ENCODE measurements at regions not wholly inside any gene's neighbourhood (a gene's known extent, or its start where the extent isn't known, plus 50 kb on each side); places are given as distances from the start of the nearest gene placed in this dataset.

DNA sequence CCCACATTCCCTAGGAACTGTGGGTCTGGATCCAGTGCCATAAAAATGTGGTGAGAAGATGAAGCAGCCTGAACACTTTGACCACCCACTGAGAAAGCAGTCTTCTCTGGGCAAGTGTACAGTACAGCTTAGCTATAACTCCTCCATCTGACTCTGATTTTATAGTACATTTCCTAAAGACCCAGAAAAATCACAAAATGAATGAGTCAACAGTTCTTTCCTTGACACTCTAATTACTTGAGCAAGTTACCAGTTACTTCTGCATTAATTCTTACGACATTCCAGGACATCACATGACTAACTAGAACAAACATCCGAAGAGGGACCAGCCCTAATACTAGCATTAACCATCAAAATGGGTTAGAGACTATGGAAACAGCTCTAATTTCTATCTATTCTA lies 148.1 kb upstream of the PEX5L start:
- DNase-seq (ENCODE audit: low read depth in 3 of 3, low spot score in 2 of 3) = no peak

GRCh38 chr3:180185650-180186049 lies 148.9 kb upstream of the PEX5L start:
- DNase-seq (ENCODE audit: low read depth in 3 of 3, low spot score in 2 of 3) = no peak

DNA sequence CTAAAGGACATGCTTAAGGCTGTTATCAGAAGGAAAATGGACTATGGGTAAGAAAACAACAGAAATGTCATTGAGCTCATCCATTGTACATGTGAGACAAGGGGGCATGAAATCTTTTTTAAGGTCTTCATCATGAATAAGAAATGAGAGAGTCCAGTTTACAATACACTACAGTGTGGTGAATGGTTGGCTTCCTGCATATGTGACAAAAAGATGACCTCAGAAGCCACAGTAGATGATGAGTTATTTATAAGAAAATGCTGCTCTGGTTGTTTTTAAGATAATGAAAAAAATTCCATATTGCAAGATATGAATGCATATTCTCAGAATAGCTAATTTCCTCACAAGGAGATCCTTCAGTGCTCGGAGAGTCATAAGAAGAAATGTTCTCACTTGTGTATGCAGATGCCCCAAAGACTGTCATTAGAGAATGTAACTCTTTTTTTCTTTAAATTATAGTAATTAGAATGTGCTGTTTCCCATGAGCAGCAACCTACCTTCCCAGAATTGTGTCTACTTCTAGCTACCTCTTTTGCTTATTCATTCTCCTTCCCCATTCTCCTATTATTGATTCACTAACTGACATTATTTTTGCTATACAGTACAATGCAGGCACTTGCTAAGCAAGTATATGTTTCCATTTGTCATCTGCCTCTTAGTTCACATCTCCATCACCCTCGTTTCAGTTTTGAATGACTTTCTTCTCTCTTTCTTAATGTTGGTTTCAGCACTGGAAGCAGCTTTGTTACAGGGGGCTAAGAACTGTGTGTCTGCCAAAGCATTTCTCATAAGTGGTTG lies 152.0 kb upstream of the PEX5L start:
- DNase-seq (ENCODE audit: low read depth in 3 of 3, low spot score in 2 of 3) = no peak

GRCh38 chr3:180189310-180189648 lies 152.5 kb upstream of the PEX5L start:
- DNase-seq (ENCODE audit: low read depth in 3 of 3, low spot score in 2 of 3) = no peak

DNA sequence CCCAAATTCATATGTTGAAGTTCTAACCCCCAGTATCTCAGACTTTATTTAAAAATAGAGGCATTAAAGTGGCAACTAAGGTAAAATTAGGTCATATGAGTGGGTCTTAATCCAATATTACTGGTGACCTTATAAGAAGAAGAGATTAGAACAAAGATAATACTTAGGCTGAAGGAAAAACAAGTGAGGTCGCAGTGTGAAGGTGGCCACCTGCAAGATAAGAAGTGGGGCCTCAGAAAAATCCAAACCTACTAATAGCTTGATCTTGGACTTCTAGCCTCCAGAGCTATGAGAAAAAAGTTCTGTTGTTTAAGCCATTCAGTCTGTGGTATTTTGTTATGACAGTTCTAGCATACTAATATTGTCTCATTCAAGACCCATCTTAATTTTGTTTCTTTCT lies 159.9 kb upstream of the PEX5L start:
- no peak for DNase-seq (ENCODE audit: low read depth in 3 of 3, low spot score in 2 of 3)

DNA sequence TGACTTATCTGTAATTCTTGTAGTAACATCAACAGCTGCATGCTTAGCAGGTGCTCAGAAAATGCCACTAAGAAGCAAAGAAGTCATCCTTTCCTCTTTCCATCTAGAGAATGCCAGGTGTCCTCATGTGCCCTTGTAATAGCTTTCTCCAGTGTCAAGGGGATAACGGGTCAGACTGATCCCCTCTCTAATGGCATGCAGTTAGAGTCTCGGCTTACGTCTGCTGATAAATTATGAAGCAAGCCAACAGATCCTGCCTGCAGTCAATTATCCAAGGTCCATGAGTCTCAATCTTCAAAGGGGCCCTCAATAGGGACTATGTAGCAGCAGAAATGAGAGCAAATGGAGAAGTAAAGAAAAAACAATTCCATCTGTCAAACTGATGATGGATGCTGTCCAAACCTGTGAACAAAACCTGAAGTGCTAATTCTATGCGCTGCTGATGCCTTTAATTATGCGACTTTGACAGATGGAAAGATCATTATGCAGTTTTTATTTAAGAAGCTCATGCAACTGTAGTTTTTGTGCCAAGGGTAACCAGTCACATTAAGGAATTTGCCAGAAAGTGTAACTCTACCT lies 162.8 kb upstream of the PEX5L start:
- DNase-seq (ENCODE audit: low read depth in 3 of 3, low spot score in 2 of 3) = peak in 1 of 3 donors; percentile 3

DNA sequence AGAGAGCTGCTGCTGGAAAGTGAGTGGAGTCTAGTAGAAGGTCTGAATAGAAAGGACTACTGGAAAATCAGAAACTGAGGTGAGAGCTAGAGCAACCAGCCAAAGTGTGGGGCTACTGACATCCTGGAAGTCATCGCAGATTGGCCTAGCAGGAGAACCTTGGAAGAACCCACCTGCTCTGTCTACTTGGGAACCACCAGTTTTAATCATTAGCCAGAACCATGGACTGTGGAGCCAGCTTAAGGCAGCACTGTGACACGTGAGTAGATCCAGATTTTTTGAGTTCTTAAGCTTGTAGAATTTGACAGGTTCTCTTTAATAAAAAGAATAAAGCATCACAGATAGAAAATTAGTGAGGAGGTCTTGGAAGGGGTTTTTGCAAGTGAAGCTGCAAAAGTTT lies 179.1 kb upstream of the PEX5L start:
- no peak for DNase-seq (ENCODE audit: low read depth in 3 of 3, low spot score in 2 of 3)

DNA sequence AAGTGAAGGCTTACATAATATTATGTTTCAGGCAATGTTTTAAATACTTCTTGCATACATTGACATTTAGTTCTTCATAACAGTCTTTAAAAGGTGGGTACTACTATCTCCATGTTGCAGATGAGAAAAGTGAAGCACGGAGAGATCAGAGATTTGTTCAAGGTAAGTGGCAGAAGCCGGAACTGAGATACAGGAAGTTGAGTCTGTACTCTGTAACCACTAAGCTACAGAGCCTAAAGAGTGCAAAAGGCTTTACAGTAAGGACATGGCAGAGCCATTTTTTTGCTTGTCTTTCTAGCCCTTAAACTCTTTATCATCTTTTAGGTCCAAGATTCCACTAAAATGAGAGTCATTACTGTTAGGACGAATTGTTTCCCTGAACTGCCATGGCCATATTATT lies 186.5 kb upstream of the PEX5L start:
- DNase-seq (ENCODE audit: low read depth in 3 of 3, low spot score in 2 of 3) = no peak

DNA sequence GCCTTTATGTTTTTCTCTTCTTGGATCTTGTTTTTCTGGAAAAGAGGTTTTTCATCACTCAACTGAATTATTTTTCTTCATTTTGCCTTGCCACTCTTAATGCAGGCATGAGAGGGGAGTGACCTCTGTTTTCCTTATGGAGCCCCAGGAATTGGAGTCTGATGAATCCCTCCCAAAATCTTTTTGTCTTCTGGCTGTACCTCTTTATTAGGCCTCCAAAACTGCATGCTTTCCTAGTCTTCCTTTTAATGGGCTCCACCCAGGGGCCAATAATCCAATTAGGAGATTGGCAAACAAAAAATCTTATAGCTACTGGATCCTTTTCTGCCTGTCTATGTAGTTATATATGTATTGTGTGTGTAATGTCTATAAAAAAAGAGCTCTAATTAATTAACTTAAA lies 192.4 kb upstream of the PEX5L start:
- DNase-seq (ENCODE audit: low read depth in 3 of 3, low spot score in 2 of 3) = no peak

GRCh38 chr3:180239939-180240338 lies 203.2 kb upstream of the PEX5L start:
- no peak for DNase-seq (ENCODE audit: low read depth in 3 of 3, low spot score in 2 of 3)

- no peak for DNase-seq (ENCODE audit: low read depth in 3 of 3, low spot score in 2 of 3)
Measured at GRCh38 chr3:180246688-180247195, 210.0 kb upstream of the PEX5L start.

DNA sequence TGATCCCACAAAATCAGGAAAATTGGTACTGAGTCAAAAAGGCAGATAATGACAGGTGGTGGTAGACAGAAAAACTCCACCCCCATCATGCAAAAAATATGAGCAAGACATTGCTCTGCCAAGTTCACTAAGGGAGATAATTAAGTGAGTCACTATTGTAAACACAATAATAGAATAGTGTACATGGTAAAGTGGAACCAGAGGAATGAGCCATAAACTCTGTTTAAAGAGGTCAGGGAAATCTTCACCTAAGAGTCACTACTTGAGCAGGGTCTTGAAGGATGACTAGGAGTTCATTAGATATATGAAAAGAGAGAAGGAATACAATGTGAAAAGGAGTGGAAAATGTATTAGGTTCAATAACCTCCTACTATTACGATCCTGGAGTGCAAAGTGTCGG lies 213.4 kb upstream of the PEX5L start:
- no peak for DNase-seq (ENCODE audit: low read depth in 3 of 3, low spot score in 2 of 3)

GRCh38 chr3:180252683-180253082 lies 215.9 kb upstream of the PEX5L start:
- DNase-seq (ENCODE audit: low read depth in 3 of 3, low spot score in 2 of 3) = no peak

- no peak for DNase-seq (ENCODE audit: low read depth in 3 of 3, low spot score in 2 of 3)
Measured at GRCh38 chr3:180253283-180253682, 216.5 kb upstream of the PEX5L start.

- no peak for DNase-seq (ENCODE audit: low read depth in 3 of 3, low spot score in 2 of 3)
Measured at GRCh38 chr3:180264479-180264878, 227.7 kb upstream of the PEX5L start.

- DNase-seq (ENCODE audit: low read depth in 3 of 3, low spot score in 2 of 3) = no peak
Measured at GRCh38 chr3:180265551-180265950, 228.8 kb upstream of the PEX5L start.

GRCh38 chr3:180267202-180267843 lies 230.6 kb upstream of the PEX5L start:
- no peak for DNase-seq (ENCODE audit: low read depth in 3 of 3, low spot score in 2 of 3)

- DNase-seq (ENCODE audit: low read depth in 3 of 3, low spot score in 2 of 3) = no peak
Measured at GRCh38 chr3:180274536-180274935, 237.8 kb upstream of the PEX5L start.

- DNase-seq (ENCODE audit: low read depth in 3 of 3, low spot score in 2 of 3) = no peak
Measured at GRCh38 chr3:180275176-180275575, 238.4 kb upstream of the PEX5L start.

DNA sequence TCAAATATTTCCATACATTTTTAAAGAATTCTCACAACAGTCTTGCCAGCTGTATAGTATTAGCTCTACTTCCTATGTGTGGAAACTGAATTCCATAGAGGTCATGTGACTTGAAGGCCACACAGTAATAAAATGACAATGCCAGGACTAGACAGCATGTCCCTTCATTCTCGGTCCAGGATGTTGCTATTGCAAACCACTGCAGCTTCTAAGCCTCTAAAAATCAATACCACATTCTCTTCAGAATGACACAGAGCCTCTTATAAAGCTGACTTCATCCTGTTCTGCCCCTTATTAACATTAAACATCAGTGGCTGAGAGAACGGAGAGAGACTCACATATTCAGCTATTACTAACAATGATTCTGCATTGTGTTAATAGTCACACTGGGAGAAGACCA lies 240.3 kb upstream of the PEX5L start:
- no peak for DNase-seq (ENCODE audit: low read depth in 3 of 3, low spot score in 2 of 3)

GRCh38 chr3:180278583-180279188 lies 241.9 kb upstream of the PEX5L start:
- DNase-seq (ENCODE audit: low read depth in 3 of 3, low spot score in 2 of 3) = no peak

- DNase-seq (ENCODE audit: low read depth in 3 of 3, low spot score in 2 of 3) = no peak
Measured at GRCh38 chr3:180280555-180280954, 243.8 kb upstream of the PEX5L start.

All from right renal cortex interstitium (tissue), 3 donors.